CD14-positive monocyte (primary cell): ENCODE measurements at regions not wholly inside any gene's neighbourhood (a gene's known extent, or its start where the extent isn't known, plus 50 kb on each side); places are given as distances from the start of the nearest gene placed in this dataset.

ENCODE experiments used
- DNase-seq, 3 donors: peaks; one replicate each; pipeline ENCODE4 v3.0.0-alpha.2; 2011 to 2022
- H2AFZ ChIP-seq: 2 replicates; pipeline ENCODE4 v1.6.0; 2012; ENCODE audit warnings: mild to moderate bottlenecking, low read depth, low read length, inconsistent platforms; ENCODE audit not compliant: insufficient read depth, poor library complexity, severe bottlenecking
- H3K27ac ChIP-seq, 2 donors: 1 replicate in 1 of 2; 2 replicates in 1 of 2; pipeline ENCODE4 v1.5.1; 2012 to 2013; ENCODE audit warnings: low read length in 2 of 2, control low read depth in 1 of 2, inconsistent platforms in 1 of 2, low read depth in 1 of 2, mild to moderate bottlenecking in 1 of 2
- H3K27me3 ChIP-seq, 2 donors: one replicate each; pipeline versions ENCODE4 v1.6.0 to v1.6.1; 2011 to 2013; ENCODE audit warnings: low read length in 2 of 2; ENCODE audit not compliant: control insufficient read depth in 2 of 2, insufficient read depth in 2 of 2
- H3K36me3 ChIP-seq, 2 donors: replicated peaks in 1 of 2; 1 replicate in 1 of 2; 2 replicates in 1 of 2; pipeline versions ENCODE4 v1.5.1 to v1.6.1; 2012 to 2013; ENCODE audit warnings: low read length in 2 of 2, control low read depth in 1 of 2, inconsistent platforms in 1 of 2, mild to moderate bottlenecking in 1 of 2; ENCODE audit not compliant: insufficient read depth in 2 of 2, control insufficient read depth in 1 of 2
- H3K4me1 ChIP-seq, 2 donors: 1 replicate in 1 of 2; 2 replicates in 1 of 2; pipeline versions ENCODE4 v1.5.1 to v1.6.1; 2012 to 2013; ENCODE audit warnings: low read length in 2 of 2, control low read depth in 1 of 2, inconsistent platforms in 1 of 2, mild to moderate bottlenecking in 1 of 2, moderate library complexity in 1 of 2; ENCODE audit not compliant: insufficient read depth in 2 of 2, control insufficient read depth in 1 of 2
- H3K4me2 ChIP-seq: replicated peaks from 2 replicates; pipeline ENCODE3; 2012; ENCODE audit warnings: low read length, moderate library complexity, mild to moderate bottlenecking; ENCODE audit not compliant: poor library complexity, severe bottlenecking; ENCODE audit errors: extremely low read depth
- H3K4me3 ChIP-seq, 3 experiments: fragments of 200-600 bp in 1 of 3; sonication (generic) in 1 of 3; replicated peaks in 1 of 3; 1 replicate in 2 of 3; 2 replicates in 1 of 3; pipeline ENCODE4 v1.5.1; 2011 to 2013; ENCODE audit warnings: low read length in 3 of 3, mild to moderate bottlenecking in 3 of 3, control low read depth in 2 of 3, low read depth in 2 of 3, inconsistent platforms in 1 of 3, moderate library complexity in 1 of 3
- H3K79me2 ChIP-seq: 2 replicates; pipeline ENCODE4 v1.6.0; 2012; ENCODE audit warnings: mild to moderate bottlenecking, control low read depth, inconsistent platforms, low read length, moderate library complexity; ENCODE audit not compliant: insufficient read depth
- H3K9ac ChIP-seq: 2 replicates; pipeline ENCODE4 v1.6.0; 2017; ENCODE audit warnings: low read length, mild to moderate bottlenecking; ENCODE audit not compliant: insufficient read depth, poor library complexity, severe bottlenecking
- H3K9me3 ChIP-seq, 2 donors: replicated peaks in 1 of 2; 1 replicate in 1 of 2; 2 replicates in 1 of 2; pipeline versions ENCODE4 v1.5.1 to v1.6.1; 2012 to 2013; ENCODE audit warnings: low read length in 2 of 2, control low read depth in 1 of 2; ENCODE audit not compliant: control insufficient read depth in 1 of 2, insufficient read depth in 1 of 2
- H4K20me1 ChIP-seq: 2 replicates; pipeline ENCODE4 v1.6.0; 2012; ENCODE audit warnings: mild to moderate bottlenecking, low read length, control low read depth, moderate library complexity; ENCODE audit not compliant: insufficient read depth
- H3K27ac Mint-ChIP-seq, 7 donors: one replicate each; pipeline ENCODE4 v1.8.0; 2020; ENCODE audit warnings: mild to moderate bottlenecking in 7 of 7, mixed read lengths in 7 of 7, moderate library complexity in 6 of 7, inconsistent platforms in 2 of 7
- H3K27me3 Mint-ChIP-seq, 3 donors: one replicate each; pipeline ENCODE4 v1.8.0; 2021 to 2022; ENCODE audit warnings: low read depth in 3 of 3, mild to moderate bottlenecking in 3 of 3, mixed read lengths in 3 of 3, moderate library complexity in 3 of 3, inconsistent platforms in 1 of 3
- H3K36me3 Mint-ChIP-seq, 2 donors: one replicate each; pipeline ENCODE4 v1.8.0; 2020; ENCODE audit warnings: mixed read lengths in 2 of 2, inconsistent platforms in 1 of 2, mild to moderate bottlenecking in 1 of 2
- H3K4me1 Mint-ChIP-seq: one replicate; pipeline ENCODE4 v1.8.0; 2020; ENCODE audit warnings: mild to moderate bottlenecking, mixed read lengths
- H3K4me3 Mint-ChIP-seq, 2 donors: one replicate each; pipeline ENCODE4 v1.8.0; 2020; ENCODE audit warnings: mild to moderate bottlenecking in 2 of 2, mixed read lengths in 2 of 2, moderate library complexity in 1 of 2
- H3K9me3 Mint-ChIP-seq, 7 donors: one replicate each; pipeline ENCODE4 v1.8.0; 2020 to 2022; ENCODE audit warnings: mixed read lengths in 7 of 7, mild to moderate bottlenecking in 6 of 7, moderate library complexity in 6 of 7, inconsistent platforms in 2 of 7
- WGBS: methylation state at CpG from one replicate; pipeline ENCODE4 v1.1.5; 2013; ENCODE audit warnings: missing lambda C conversion rate; ENCODE audit not compliant: insufficient coverage; 5-methylcytosine and 5-hydroxymethylcytosine counted together
- intact Hi-C, 2 donors: fragments of 100-400 bp; cut with micrococcal nuclease; formaldehyde crosslinking; loops; one replicate each; pipeline versions ENCODE4 v1.15.0 to v1.15.1; 2023
- TF ChIP-seq, protein P1 (sequence below): fragments of 200-600 bp; IDR thresholded peaks from one replicate; pipeline ENCODE4 v1.8.0; 2022; ENCODE audit warnings: antibody characterized with exemption, mild to moderate bottlenecking

GRCh38 chr13:31049833-31050232 is 111.9 kb downstream of the HSPH1 start:
- H3K4me1 ChIP-seq: peaks cover 17 to 21% of the 10 kb centered on the region in 2 donors
- Mint-ChIP-seq H3K36me3 (no peaks in the 10 kb centered on the region), H3K27ac (no peak overlapping the region), H3K4me1 (peaks cover 8% of the 10 kb centered on the region), H3K4me3 (no peak overlapping the region), H3K27me3 (peaks cover 4 to 8% (median 4%) of the 10 kb centered on the region in 3 donors), H3K9me3 (no peaks in the 10 kb centered on the region)
- 87% methylated on average over 6 of the region's 6 CpGs for WGBS
- no peak overlapping the region for H2AFZ ChIP-seq
- H3K9ac ChIP-seq: no peak overlapping the region
- H3K27me3 ChIP-seq: no peaks in the 10 kb centered on the region
- no peaks in the 10 kb centered on the region for H4K20me1 ChIP-seq
- no peak for DNase-seq
- TF ChIP-seq, protein P1, sequence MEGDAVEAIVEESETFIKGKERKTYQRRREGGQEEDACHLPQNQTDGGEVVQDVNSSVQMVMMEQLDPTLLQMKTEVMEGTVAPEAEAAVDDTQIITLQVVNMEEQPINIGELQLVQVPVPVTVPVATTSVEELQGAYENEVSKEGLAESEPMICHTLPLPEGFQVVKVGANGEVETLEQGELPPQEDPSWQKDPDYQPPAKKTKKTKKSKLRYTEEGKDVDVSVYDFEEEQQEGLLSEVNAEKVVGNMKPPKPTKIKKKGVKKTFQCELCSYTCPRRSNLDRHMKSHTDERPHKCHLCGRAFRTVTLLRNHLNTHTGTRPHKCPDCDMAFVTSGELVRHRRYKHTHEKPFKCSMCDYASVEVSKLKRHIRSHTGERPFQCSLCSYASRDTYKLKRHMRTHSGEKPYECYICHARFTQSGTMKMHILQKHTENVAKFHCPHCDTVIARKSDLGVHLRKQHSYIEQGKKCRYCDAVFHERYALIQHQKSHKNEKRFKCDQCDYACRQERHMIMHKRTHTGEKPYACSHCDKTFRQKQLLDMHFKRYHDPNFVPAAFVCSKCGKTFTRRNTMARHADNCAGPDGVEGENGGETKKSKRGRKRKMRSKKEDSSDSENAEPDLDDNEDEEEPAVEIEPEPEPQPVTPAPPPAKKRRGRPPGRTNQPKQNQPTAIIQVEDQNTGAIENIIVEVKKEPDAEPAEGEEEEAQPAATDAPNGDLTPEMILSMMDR: no peak
- no peak overlapping the region for H3K27ac ChIP-seq
- H3K79me2 ChIP-seq: no peaks in the 10 kb centered on the region
- H3K4me3 ChIP-seq: no peak overlapping the region
- peaks cover 0 to 3% of the 10 kb centered on the region in 2 donors for H3K9me3 ChIP-seq
- no peak overlapping the region for H3K4me2 ChIP-seq
- no peaks in the 10 kb centered on the region for H3K36me3 ChIP-seq
- intact Hi-C loops: loop anchor here in 1 of 2 donors (10.0 kb wide), 1 partner anchor 175 kb away; no protein-coding TSS in a partner anchor

- Histone ChIP-seq H3K9ac (no peak overlapping the region), H3K27ac (no peak overlapping the region), H3K27me3 (no peaks in the 10 kb centered on the region), H4K20me1 (no peaks in the 10 kb centered on the region), H3K36me3 (no peaks in the 10 kb centered on the region), H3K4me1 (peaks cover 19 to 28% of the 10 kb centered on the region in 2 donors), H3K4me2 (no peak overlapping the region), H3K9me3 (no peaks in the 10 kb centered on the region), H2AFZ (no peak overlapping the region), H3K4me3 (no peak overlapping the region), H3K79me2 (no peaks in the 10 kb centered on the region)
- intact Hi-C loops: loop anchor here in 1 of 2 donors (10.0 kb wide), 1 partner anchor 174 kb away; no protein-coding TSS in a partner anchor
- Mint-ChIP-seq H3K9me3 (no peaks in the 10 kb centered on the region), H3K27me3 (peaks cover 4 to 8% (median 7%) of the 10 kb centered on the region in 3 donors), H3K27ac (no peak overlapping the region), H3K36me3 (no peaks in the 10 kb centered on the region), H3K4me1 (peaks cover 8% of the 10 kb centered on the region), H3K4me3 (no peak overlapping the region)
- WGBS: 84% methylated on average over 4 of the region's 4 CpGs
- DNase-seq: no peak
- TF ChIP-seq, protein P1: no peak
These were observed 112.6 kb downstream of the HSPH1 start for GRCh38 chr13:31049083-31049482.
